H1 (cell line): ENCODE measurements at regions not wholly inside any gene's neighbourhood (a gene's known extent, or its start where the extent isn't known, plus 50 kb on each side); places are given as distances from the start of the nearest gene placed in this dataset.

Source experiments
- NRF1 ChIP-seq: IDR thresholded peaks from 2 replicates; pipeline ENCODE4 v1.6.1; 2011; ENCODE audit warnings: mild to moderate bottlenecking, low read depth, low read length, improper control_type of control experiment
- RBBP5 ChIP-seq: IDR thresholded peaks from 2 replicates; pipeline ENCODE4 v1.7.1; 2012; ENCODE audit warnings: low read depth, mild to moderate bottlenecking, inconsistent platforms, low read length, moderate library complexity, borderline replicate concordance
- SIN3A ChIP-seq, 2 experiments: IDR thresholded peaks in 1 of 2; conservative IDR thresholded peaks in 1 of 2; 2 replicates each; pipeline ENCODE4 v1.6.1; 2011 to 2012; ENCODE audit warnings: low read length in 2 of 2, improper control_type of control experiment in 1 of 2, low read depth in 1 of 2, mild to moderate bottlenecking in 1 of 2

DNA sequence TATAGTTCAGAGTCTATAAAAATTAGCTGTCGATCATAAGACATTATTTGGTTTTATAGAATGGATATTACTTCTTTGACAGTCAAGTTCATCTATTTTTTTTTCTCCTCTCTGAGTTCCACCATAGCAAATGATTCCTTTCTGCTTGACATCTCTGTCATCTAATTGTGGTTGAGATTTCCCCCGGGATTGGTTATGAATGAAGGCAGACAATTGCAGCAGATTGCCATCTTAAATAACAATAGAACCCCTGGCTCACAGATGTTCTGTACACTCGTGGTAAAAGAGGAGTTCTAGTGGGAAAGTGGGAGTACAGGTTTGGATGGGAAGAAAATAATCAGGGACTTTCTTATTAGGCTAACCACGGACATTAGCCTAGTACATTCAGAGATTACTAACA lies 292.1 kb upstream of the NRXN1 start (continued):
- no peak for TF ChIP-seq NRF1
- TF ChIP-seq RBBP5, result no peak
- no peak for TF ChIP-seq SIN3A (conservative IDR thresholded peaks at IDR 0.05 in 1 of 2, IDR thresholded peaks at IDR 0.05 in 1 of 2; ENCODE audit: low read depth in 1 of 2, low read length in 2 of 2)
